GM18873 (cell line): ENCODE measurements at regions not wholly inside any gene's neighbourhood (a gene's known extent, or its start where the extent isn't known, plus 50 kb on each side); places are given as distances from the start of the nearest gene placed in this dataset.
A peak's percentile ranks its signal among the peaks of the same experiment; 100 is the strongest.
"Not testable (repeated sequence)": the region's sequence is repeated elsewhere in the genome, so short reads cannot be mapped to it uniquely, and the experiment has no call there.

Experiments
- ATAC-seq: cut with Tn5 transposase; IDR thresholded peaks from one replicate; pipeline ENCODE4 v1.9.1; 2021; ENCODE audit warnings: mild to moderate bottlenecking, moderate library complexity, moderate number of reproducible peaks; ENCODE audit not compliant: unreplicated experiment, low FRiP score

- no peak for ATAC-seq
Observed at GRCh38 chr9:105021917-105022316, 94.0 kb upstream of the ABCA1 start.

- ATAC-seq = not testable (repeated sequence)
Observed at GRCh38 chr9:105022545-105022944, 94.6 kb upstream of the ABCA1 start.

- no peak for ATAC-seq
Observed at GRCh38 chr9:105023788-105024187, 95.8 kb upstream of the ABCA1 start.

- no peak for ATAC-seq
Observed at GRCh38 chr9:105024529-105024928, 96.6 kb upstream of the ABCA1 start.

GRCh38 chr9:105026451-105026850 is 98.5 kb upstream of the ABCA1 start:
- no peak for ATAC-seq

GRCh38 chr9:105027084-105027483 is 99.1 kb upstream of the ABCA1 start:
- no peak for ATAC-seq

- no peak for ATAC-seq
Observed at GRCh38 chr9:105030285-105030684, 102.3 kb upstream of the ABCA1 start.

- no peak for ATAC-seq
Observed at GRCh38 chr9:105037139-105037538, 109.2 kb upstream of the ABCA1 start.

GRCh38 chr9:105038051-105038450 is 110.1 kb upstream of the ABCA1 start:
- ATAC-seq = no peak

- no peak for ATAC-seq
Observed at GRCh38 chr9:105039175-105039799, 111.3 kb upstream of the ABCA1 start.

- no peak for ATAC-seq
Observed at GRCh38 chr9:105043370-105043936, 115.5 kb upstream of the ABCA1 start.

GRCh38 chr9:105044518-105044917 is 116.6 kb upstream of the ABCA1 start:
- ATAC-seq = no peak

GRCh38 chr9:105046907-105047741 is 119.2 kb upstream of the ABCA1 start:
- ATAC-seq = no peak

GRCh38 chr9:105047742-105048041 is 119.7 kb upstream of the ABCA1 start:
- ATAC-seq = no peak

- no peak for ATAC-seq
Observed at GRCh38 chr9:105048331-105048730, 120.4 kb upstream of the ABCA1 start.

- no peak for ATAC-seq
Observed at GRCh38 chr9:105050296-105050695, 122.3 kb upstream of the ABCA1 start.

GRCh38 chr9:105051897-105052296 is 123.9 kb upstream of the ABCA1 start:
- no peak for ATAC-seq

GRCh38 chr9:105052346-105052745 is 124.4 kb upstream of the ABCA1 start:
- no peak for ATAC-seq

GRCh38 chr9:105053209-105053652 is 125.3 kb upstream of the ABCA1 start:
- ATAC-seq = peak; percentile 75

- no peak for ATAC-seq
Observed at GRCh38 chr9:105054491-105054890, 126.5 kb upstream of the ABCA1 start.

GRCh38 chr9:105055917-105056316 is 128.0 kb upstream of the ABCA1 start:
- ATAC-seq = no peak

GRCh38 chr9:105057551-105057950 is 129.6 kb upstream of the ABCA1 start:
- ATAC-seq = no peak
